Posterior vena cava (tissue), 2 donors: ENCODE measurements at regions not wholly inside any gene's neighbourhood (a gene's known extent, or its start where the extent isn't known, plus 50 kb on each side); places are given as distances from the start of the nearest gene placed in this dataset.
"Not testable (repeated sequence)": the region's sequence is repeated elsewhere in the genome, so short reads cannot be mapped to it uniquely, and the experiment has no call there.

ENCODE experiments used
- DNase-seq: peaks from one replicate; pipeline ENCODE4 v3.0.0-alpha.2; 2020; ENCODE audit warnings: low spot score
- intact Hi-C, 2 donors: fragments of 100-400 bp; cut with DNase I; formaldehyde crosslinking; loops; one replicate each; pipeline versions ENCODE4 v1.14.1 to v1.14.2; 2022 to 2023
- donor health status: DM: yes; HTN: yes; CAD: no.
- donor health status: DM: yes; HTN: yes; CAD: no.

- no peak for DNase-seq
- intact Hi-C loops, result no loop called here
Measured at GRCh38 chr6:112450663-112451062, 103.5 kb downstream of the RFPL4B start.

GRCh38 chr6:112457886-112458285 lies 110.8 kb downstream of the RFPL4B start:
- intact Hi-C loops, result loop anchor here in 1 of 2 donors (1.0 kb wide), 1 partner anchor 36 kb away; no protein-coding TSS in a partner anchor
- DNase-seq, result no peak

GRCh38 chr6:112459758-112460304 lies 112.7 kb downstream of the RFPL4B start:
- intact Hi-C loops, result no loop called here
- no peak for DNase-seq

- intact Hi-C loops, result no loop called here
Measured at GRCh38 chr6:112464901-112465665, 118.0 kb downstream of the RFPL4B start.

GRCh38 chr6:112466373-112467151 lies 119.4 kb downstream of the RFPL4B start:
- no peak for DNase-seq
- intact Hi-C loops, result no loop called here

More at GRCh38 chr6:112464901-112465665, 118.0 kb downstream of the RFPL4B start:
- DNase-seq, result no peak

- intact Hi-C loops, result no loop called here
- DNase-seq, result no peak
Measured at GRCh38 chr6:112468359-112468758, 121.2 kb downstream of the RFPL4B start.

- DNase-seq, result no peak
- intact Hi-C loops, result no loop called here
Measured at GRCh38 chr6:112469306-112469705, 122.2 kb downstream of the RFPL4B start.

- intact Hi-C loops, result no loop called here
- no peak for DNase-seq
Measured at GRCh38 chr6:112470376-112470775, 123.2 kb downstream of the RFPL4B start.

GRCh38 chr6:112470950-112471349 lies 123.8 kb downstream of the RFPL4B start:
- no peak for DNase-seq
- intact Hi-C loops, result no loop called here

GRCh38 chr6:112475083-112475482 lies 128.0 kb downstream of the RFPL4B start:
- no peak for DNase-seq
- intact Hi-C loops, result no loop called here

GRCh38 chr6:112477125-112477524 lies 130.0 kb downstream of the RFPL4B start:
- intact Hi-C loops, result loop anchor here in 1 of 2 donors (2.0 kb wide), 1 partner anchor 54 kb away; no protein-coding TSS in a partner anchor
- no peak for DNase-seq

GRCh38 chr6:112478036-112478435 lies 130.9 kb downstream of the RFPL4B start:
- intact Hi-C loops, result no loop called here
- no peak for DNase-seq

- DNase-seq, intact Hi-C loops: not testable (repeated sequence)
Measured at GRCh38 chr6:112479975-112480374, 132.8 kb downstream of the RFPL4B start.

GRCh38 chr6:112480553-112480952 lies 133.4 kb downstream of the RFPL4B start:
- DNase-seq, result no peak
- intact Hi-C loops, result no loop called here

GRCh38 chr6:112481211-112481610 lies 134.1 kb downstream of the RFPL4B start:
- no peak for DNase-seq
- intact Hi-C loops, result no loop called here

- intact Hi-C loops, result no loop called here
- no peak for DNase-seq
Measured at GRCh38 chr6:112482373-112482772, 135.2 kb downstream of the RFPL4B start.

GRCh38 chr6:112485120-112485826 lies 138.1 kb downstream of the RFPL4B start:
- intact Hi-C loops, result no loop called here
- DNase-seq, result no peak

GRCh38 chr6:112485827-112486212 lies 138.7 kb downstream of the RFPL4B start:
- intact Hi-C loops, result no loop called here
- DNase-seq, result no peak

GRCh38 chr6:112486454-112486853 lies 139.3 kb downstream of the RFPL4B start:
- DNase-seq, result no peak
- intact Hi-C loops, result no loop called here

GRCh38 chr6:112488238-112488637 lies 141.1 kb downstream of the RFPL4B start:
- no peak for DNase-seq
- intact Hi-C loops, result no loop called here
